ENCODE measurements at regions not wholly inside any gene's neighbourhood (a gene's known extent, or its start where the extent isn't known, plus 50 kb on each side); places are given as distances from the start of the nearest gene placed in this dataset.
"Not testable (repeated sequence)": the region's sequence is repeated elsewhere in the genome, so short reads cannot be mapped to it uniquely, and the experiment has no call there.

DNA sequence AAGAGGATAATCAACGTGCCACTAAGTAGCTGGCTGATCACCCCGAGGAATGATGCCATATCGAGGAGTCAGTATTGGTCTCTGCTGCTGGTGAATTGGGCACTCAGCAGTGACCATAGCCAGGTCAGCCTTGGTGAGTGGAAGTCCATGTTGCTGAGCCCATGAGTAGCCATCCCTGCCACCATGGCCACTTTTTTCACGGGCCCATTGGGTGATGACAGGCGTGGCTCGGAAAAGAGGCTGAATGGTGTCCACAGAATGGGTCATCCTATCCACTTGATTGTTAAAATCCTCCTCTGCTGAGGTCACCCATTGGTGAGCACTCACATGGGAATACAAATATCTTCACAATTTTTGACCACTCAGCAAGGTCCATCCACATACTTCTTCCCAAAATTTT is 114.4 kb downstream of the UBE2NL start:
- H3K27ac ChIP-seq = no peak overlapping the region

DNA sequence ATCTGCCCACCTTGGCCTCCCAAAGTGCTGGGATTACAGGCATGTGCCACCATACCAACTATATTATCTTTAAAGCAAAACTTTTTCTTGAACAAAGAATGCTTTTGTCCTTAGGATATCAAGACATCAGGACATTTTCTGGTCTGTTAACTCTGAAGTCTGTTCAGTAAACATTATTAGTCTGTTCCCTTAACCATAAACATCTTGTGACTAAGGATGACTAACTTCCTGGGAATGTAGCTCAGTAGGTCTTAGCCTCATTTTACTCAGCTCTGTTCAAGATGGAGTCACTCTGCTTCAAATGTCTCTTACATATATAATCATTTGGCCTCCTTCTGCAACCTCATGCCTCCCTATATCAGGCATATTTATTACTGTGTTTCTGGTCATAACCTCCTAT is 122.9 kb downstream of the UBE2NL start:
- TF ChIP-seq, protein P1, sequence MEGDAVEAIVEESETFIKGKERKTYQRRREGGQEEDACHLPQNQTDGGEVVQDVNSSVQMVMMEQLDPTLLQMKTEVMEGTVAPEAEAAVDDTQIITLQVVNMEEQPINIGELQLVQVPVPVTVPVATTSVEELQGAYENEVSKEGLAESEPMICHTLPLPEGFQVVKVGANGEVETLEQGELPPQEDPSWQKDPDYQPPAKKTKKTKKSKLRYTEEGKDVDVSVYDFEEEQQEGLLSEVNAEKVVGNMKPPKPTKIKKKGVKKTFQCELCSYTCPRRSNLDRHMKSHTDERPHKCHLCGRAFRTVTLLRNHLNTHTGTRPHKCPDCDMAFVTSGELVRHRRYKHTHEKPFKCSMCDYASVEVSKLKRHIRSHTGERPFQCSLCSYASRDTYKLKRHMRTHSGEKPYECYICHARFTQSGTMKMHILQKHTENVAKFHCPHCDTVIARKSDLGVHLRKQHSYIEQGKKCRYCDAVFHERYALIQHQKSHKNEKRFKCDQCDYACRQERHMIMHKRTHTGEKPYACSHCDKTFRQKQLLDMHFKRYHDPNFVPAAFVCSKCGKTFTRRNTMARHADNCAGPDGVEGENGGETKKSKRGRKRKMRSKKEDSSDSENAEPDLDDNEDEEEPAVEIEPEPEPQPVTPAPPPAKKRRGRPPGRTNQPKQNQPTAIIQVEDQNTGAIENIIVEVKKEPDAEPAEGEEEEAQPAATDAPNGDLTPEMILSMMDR (IDR thresholded peaks at IDR 0.05) = no peak
- no peaks in the 10 kb centered on the region for H3K36me3 ChIP-seq
- no peak overlapping the region for H3K4me3 ChIP-seq
- no peaks in the 10 kb centered on the region for H3K4me1 ChIP-seq
- DNase-seq = no peak
- intact Hi-C loops (cut with DNase I) = no loop called here
- no peaks in the 10 kb centered on the region for H3K27me3 ChIP-seq
- H3K9me3 ChIP-seq = no peaks in the 10 kb centered on the region
- ATAC-seq = no peak
- no peak overlapping the region for H3K27ac ChIP-seq

More for the DNA sequence above, 114.4 kb downstream of the UBE2NL start:
- no peak for ATAC-seq
- H3K4me3 ChIP-seq = no peak overlapping the region
- intact Hi-C loops (cut with DNase I) = no loop called here
- H3K36me3 ChIP-seq = no peaks in the 10 kb centered on the region
- TF ChIP-seq, protein P1 (IDR thresholded peaks at IDR 0.05) = no peak
- no peak for DNase-seq
- H3K4me1 ChIP-seq = no peaks in the 10 kb centered on the region
- no peaks in the 10 kb centered on the region for H3K27me3 ChIP-seq
- H3K9me3 ChIP-seq = no peaks in the 10 kb centered on the region

DNA sequence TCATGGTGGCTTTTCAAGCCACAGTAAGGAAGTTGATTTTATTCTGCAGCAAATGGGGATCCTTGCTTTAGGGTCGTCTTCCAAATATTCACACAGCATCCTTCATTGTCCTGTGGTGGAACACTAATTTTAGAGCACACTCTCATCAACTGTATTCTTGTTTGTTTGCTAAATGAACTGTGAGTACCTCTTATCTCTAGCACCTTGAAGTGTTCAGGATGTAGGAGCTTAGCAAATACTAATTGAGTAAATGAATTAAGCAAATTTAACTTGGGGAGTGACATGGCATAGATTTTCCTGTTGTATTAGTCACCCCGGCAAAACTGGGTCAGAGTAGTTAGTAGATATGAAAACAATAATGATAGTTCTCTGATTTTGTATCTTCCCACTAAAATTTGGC is 156.9 kb downstream of the UBE2NL start:
- Histone ChIP-seq H3K27me3 (no peaks in the 10 kb centered on the region), H3K27ac (no peak overlapping the region), H3K4me1 (no peaks in the 10 kb centered on the region), H3K9me3 (no peaks in the 10 kb centered on the region), H3K36me3 (no peaks in the 10 kb centered on the region), H3K4me3 (no peak overlapping the region)
- ATAC-seq (peak; percentile 45), DNase-seq (no peak)
- TF ChIP-seq, protein P1 (IDR thresholded peaks at IDR 0.05) = no peak
- intact Hi-C loops (cut with DNase I) = no loop called here

DNA sequence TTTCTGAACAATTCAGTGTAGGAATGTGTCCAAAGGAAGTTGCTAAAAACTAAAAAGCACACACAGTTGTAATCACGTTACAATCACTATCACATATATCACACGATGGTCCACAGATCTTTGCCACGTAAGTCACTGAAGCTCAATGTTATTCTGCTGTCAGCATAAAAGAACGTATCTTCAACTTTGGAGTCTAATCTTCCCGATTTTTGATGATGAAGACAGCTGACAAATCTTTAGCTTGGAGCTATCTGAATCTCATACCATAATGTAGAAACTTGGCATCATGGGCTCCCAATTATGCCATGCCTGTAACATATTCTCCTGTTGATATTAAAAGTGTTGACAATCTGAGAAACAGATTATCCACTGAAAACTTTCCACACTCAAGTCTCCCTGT is 158.4 kb downstream of the UBE2NL start:
- Histone ChIP-seq H3K27ac (no peak overlapping the region), H3K9me3 (no peaks in the 10 kb centered on the region), H3K36me3 (no peaks in the 10 kb centered on the region), H3K27me3 (no peaks in the 10 kb centered on the region), H3K4me3 (no peak overlapping the region), H3K4me1 (no peaks in the 10 kb centered on the region)
- intact Hi-C loops (cut with DNase I) = no loop called here
- DNase-seq = no peak
- no peak for ATAC-seq
- TF ChIP-seq, protein P1 (IDR thresholded peaks at IDR 0.05) = no peak

DNA sequence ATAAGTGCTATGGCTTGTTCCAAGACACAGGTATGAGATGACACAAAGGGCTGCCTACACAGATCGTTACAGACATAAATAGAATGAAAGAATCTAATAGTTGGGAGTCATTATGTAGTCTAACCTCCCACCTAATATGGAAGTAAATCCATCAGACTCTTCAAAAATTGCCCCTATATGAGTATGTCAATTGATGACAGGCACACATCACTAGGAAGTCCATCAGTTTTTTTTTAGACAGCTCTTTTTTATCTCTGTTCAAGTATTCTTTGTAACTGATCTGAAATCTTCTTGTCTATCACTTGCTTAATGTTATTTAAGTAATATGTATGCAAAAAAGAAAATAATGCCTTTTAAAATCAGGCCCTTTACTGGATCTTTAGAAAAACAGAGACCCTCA is 191.6 kb downstream of the UBE2NL start:
- intact Hi-C loops (cut with DNase I) = no loop called here
- Histone ChIP-seq H3K36me3 (no peaks in the 10 kb centered on the region), H3K4me3 (no peak overlapping the region), H3K27ac (no peak overlapping the region), H3K9me3 (no peaks in the 10 kb centered on the region), H3K27me3 (no peaks in the 10 kb centered on the region), H3K4me1 (no peaks in the 10 kb centered on the region)
- ATAC-seq = no peak
- no peak for DNase-seq
- TF ChIP-seq, protein P1 (IDR thresholded peaks at IDR 0.05) = no peak

DNA sequence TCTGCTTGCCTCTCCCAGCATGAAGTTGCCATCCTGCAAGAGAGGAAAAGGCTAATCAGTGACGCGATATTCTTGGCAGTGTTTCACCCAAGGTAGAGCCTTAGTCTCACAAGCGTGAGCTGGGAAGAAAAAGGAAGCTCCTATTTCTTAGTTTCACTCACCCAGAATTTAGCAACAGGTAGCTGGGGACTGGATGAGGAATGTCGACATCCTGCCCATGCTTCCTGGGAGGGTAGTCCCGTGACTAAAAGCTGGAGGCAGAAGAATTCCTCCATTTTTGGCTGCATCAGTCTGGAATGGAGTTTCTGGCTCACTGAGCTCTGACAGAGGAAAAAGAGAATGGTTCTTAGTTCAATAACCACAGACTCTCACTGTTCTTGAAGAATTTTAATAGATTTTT is 198.4 kb downstream of the UBE2NL start:
- not testable (repeated sequence) for H3K4me3 ChIP-seq

DNA sequence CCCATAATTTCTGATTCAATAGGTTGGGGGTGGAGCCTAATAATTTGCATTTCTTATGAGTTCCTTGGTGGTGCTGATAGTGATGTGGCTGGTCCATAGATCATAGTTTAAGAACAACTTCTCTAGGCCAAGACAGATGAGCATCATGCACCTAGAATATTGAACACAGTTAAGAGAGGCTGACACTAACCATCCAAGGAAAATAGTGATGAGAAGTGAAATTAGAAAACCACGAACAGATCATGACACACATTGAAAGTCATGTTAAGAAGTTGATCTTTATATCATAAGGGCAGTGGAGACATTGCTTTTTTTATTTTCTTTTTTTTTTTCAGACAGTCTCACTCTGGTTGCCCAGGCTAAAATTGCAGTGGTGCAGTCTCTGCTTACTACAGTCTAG is 205.8 kb downstream of the UBE2NL start:
- intact Hi-C loops (cut with DNase I); H3K4me1 ChIP-seq; H3K27me3 ChIP-seq; DNase-seq; H3K9me3 ChIP-seq; H3K27ac ChIP-seq; ATAC-seq; H3K4me3 ChIP-seq; H3K36me3 ChIP-seq: not testable (repeated sequence)

More for the DNA sequence above, 198.4 kb downstream of the UBE2NL start:
- H3K27me3 ChIP-seq; H3K36me3 ChIP-seq; H3K9me3 ChIP-seq; ATAC-seq; intact Hi-C loops (cut with DNase I); H3K4me1 ChIP-seq; H3K27ac ChIP-seq: not testable (repeated sequence)
- peak; percentile 17 for DNase-seq

DNA sequence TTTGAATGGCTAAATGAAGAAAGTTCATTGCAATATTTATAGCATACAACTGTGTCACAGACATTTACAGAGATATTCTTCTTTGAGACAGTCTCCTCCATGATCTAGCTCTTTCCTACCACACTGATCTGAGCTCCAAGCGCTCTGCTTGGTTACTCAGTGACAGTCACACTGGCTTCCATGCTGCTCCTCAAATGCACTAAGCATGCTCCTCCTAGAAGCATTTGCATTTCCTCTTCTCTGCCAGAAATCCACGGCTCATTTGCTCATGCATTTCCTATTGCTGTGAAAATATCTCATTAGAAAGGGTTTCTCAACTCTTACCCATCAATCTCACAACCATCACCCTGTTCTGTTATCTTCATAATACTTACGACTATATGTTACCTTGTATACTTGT is 208.2 kb downstream of the UBE2NL start:
- H3K27ac ChIP-seq; DNase-seq; H3K9me3 ChIP-seq; intact Hi-C loops (cut with DNase I); ATAC-seq; H3K4me1 ChIP-seq; H3K27me3 ChIP-seq; H3K36me3 ChIP-seq; H3K4me3 ChIP-seq: not testable (repeated sequence)

DNA sequence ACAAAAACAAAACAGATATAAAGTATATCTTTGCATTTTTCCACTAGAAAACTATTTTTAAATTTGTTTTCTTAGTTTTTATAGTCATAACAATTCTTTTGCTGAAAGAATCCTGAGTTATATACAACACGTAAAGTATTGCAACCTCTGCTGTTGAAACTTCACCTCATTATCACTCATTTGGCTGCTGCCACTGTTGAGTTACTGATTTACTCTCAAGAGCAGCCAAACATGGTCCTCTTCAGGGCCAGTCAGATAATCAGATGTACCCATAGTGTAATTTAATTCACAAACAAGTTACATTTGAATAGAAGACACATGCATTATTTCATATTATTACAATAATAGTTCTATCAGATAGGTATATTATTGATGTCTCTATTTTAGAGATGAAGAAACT is 235.6 kb downstream of the UBE2NL start:
- H3K4me1 ChIP-seq; H3K4me3 ChIP-seq; H3K27me3 ChIP-seq; intact Hi-C loops (cut with DNase I); ATAC-seq; DNase-seq; H3K36me3 ChIP-seq; H3K9me3 ChIP-seq; H3K27ac ChIP-seq: not testable (repeated sequence)

DNA sequence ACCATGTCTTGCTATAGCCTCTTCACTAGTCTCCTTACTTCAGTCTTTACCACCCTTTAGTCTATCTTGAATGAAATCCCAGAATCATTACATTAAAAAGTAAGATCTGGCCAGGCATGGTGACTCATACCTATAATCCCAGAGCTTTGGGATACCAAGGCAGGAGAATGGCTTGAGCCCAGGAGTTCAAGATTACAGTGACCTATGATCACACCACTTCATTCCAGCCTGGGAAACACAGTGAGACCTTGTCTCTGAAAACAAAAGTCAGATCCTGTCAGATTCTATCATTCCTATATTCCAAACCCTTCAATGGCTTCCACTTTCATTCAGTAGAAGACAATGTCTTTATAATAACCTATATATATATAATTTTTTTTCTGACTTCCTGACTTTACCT is 237.7 kb downstream of the UBE2NL start:
- H3K4me1 ChIP-seq; H3K27me3 ChIP-seq; intact Hi-C loops (cut with DNase I); H3K9me3 ChIP-seq; H3K27ac ChIP-seq; H3K36me3 ChIP-seq; DNase-seq; H3K4me3 ChIP-seq; ATAC-seq: not testable (repeated sequence)

All from upper lobe of right lung (tissue), 1 donor.